Smooth muscle cell (in vitro differentiated cells): ENCODE measurements at regions not wholly inside any gene's neighbourhood (a gene's known extent, or its start where the extent isn't known, plus 50 kb on each side); places are given as distances from the start of the nearest gene placed in this dataset.

Experiments
- DNase-seq: peaks from one replicate; lab custom pipeline; 2025; ENCODE audit not compliant: unreplicated experiment; lab: John Stamatoyannopoulos, UW
- H2AFZ ChIP-seq: fragments of 200-600 bp; sonication (generic); 2 replicates; pipeline ENCODE4 v1.6.0; 2016; ENCODE audit warnings: antibody characterized with exemption, low read depth, mild to moderate bottlenecking
- H3F3A ChIP-seq: fragments of 200-600 bp; sonication (generic); 2 replicates; pipeline ENCODE4 v1.6.0; 2017; ENCODE audit warnings: antibody characterized with exemption, low read depth
- H3K27ac ChIP-seq: fragments of 200-600 bp; sonication (generic); 2 replicates; pipeline ENCODE4 v1.5.1; 2016; ENCODE audit warnings: low read depth, mild to moderate bottlenecking
- H3K27me3 ChIP-seq: fragments of 200-600 bp; sonication (generic); 2 replicates; pipeline ENCODE4 v1.6.1; 2016; ENCODE audit warnings: low read depth, mild to moderate bottlenecking
- H3K36me3 ChIP-seq: fragments of 200-600 bp; sonication (generic); 2 replicates; pipeline ENCODE4 v1.5.1; 2016; ENCODE audit warnings: low read depth
- H3K4me1 ChIP-seq: fragments of 200-600 bp; sonication (generic); 2 replicates; pipeline ENCODE4 v1.5.1; 2016; ENCODE audit warnings: low read depth
- H3K4me2 ChIP-seq: fragments of 200-600 bp; sonication (generic); 2 replicates; pipeline ENCODE4 v1.6.0; 2016; ENCODE audit warnings: mild to moderate bottlenecking
- H3K4me3 ChIP-seq: fragments of 200-600 bp; sonication (generic); 2 replicates; pipeline ENCODE4 v1.5.1; 2016; ENCODE audit warnings: mild to moderate bottlenecking
- H3K79me2 ChIP-seq: fragments of 200-600 bp; sonication (generic); 2 replicates; pipeline ENCODE4 v1.6.0; 2016; ENCODE audit warnings: low read depth, mild to moderate bottlenecking
- H3K9ac ChIP-seq: fragments of 200-600 bp; sonication (generic); 2 replicates; pipeline ENCODE4 v1.6.0; 2016; ENCODE audit warnings: low read depth
- H3K9me3 ChIP-seq: fragments of 200-600 bp; sonication (generic); replicated peaks from 2 replicates; pipeline ENCODE4 v1.5.1; 2016; ENCODE audit warnings: low read depth
- H4K20me1 ChIP-seq: fragments of 200-600 bp; sonication (generic); 2 replicates; pipeline ENCODE4 v1.6.0; 2016; ENCODE audit warnings: low read depth
- CTCF ChIP-seq: fragments of 200-600 bp; sonication (generic); IDR thresholded peaks from 2 replicates; pipeline ENCODE4 v1.5.1; 2017; ENCODE audit warnings: borderline replicate concordance, mild to moderate bottlenecking, antibody characterized with exemption; ENCODE audit not compliant: insufficient read depth, poor library complexity, severe bottlenecking
- WGBS: methylation state at CpG from one replicate; pipeline ENCODE4 v1.1.7; 2016; ENCODE audit warnings: low lambda C conversion rate; 5-methylcytosine and 5-hydroxymethylcytosine counted together

- Histone ChIP-seq H3K4me3 (no peak overlapping the region), H3K27me3 (peaks cover 4% of the 10 kb centered on the region), H3K36me3 (no peaks in the 10 kb centered on the region), H3F3A (no peaks in the 10 kb centered on the region), H3K9me3 (no peaks in the 10 kb centered on the region), H4K20me1 (no peaks in the 10 kb centered on the region), H2AFZ (no peak overlapping the region), H3K4me2 (no peak overlapping the region), H3K27ac (no peak overlapping the region), H3K9ac (no peak overlapping the region), H3K4me1 (peaks cover 8% of the 10 kb centered on the region), H3K79me2 (no peaks in the 10 kb centered on the region)
- DNase-seq, result no peak
- WGBS, result 93% methylated on average over 2 of the region's 2 CpGs
- no peak for TF ChIP-seq CTCF
These were observed 183.8 kb upstream of the EYA4 start for GRCh38 chr6:133057352-133057751.

- Histone ChIP-seq H2AFZ (no peak overlapping the region), H3K27ac (no peak overlapping the region), H3K36me3 (no peaks in the 10 kb centered on the region), H3K9me3 (no peaks in the 10 kb centered on the region), H4K20me1 (no peaks in the 10 kb centered on the region), H3K4me3 (no peak overlapping the region), H3F3A (no peaks in the 10 kb centered on the region), H3K79me2 (no peaks in the 10 kb centered on the region), H3K4me1 (no peaks in the 10 kb centered on the region), H3K4me2 (no peak overlapping the region), H3K27me3 (peaks cover 13% of the 10 kb centered on the region), H3K9ac (no peak overlapping the region)
- DNase-seq, result no peak
- WGBS, result 89% methylated on average over 4 of the region's 4 CpGs
- no peak for TF ChIP-seq CTCF
These were observed 179.1 kb upstream of the EYA4 start for GRCh38 chr6:133062077-133062476.

GRCh38 chr6:133062696-133063306 lies 178.4 kb upstream of the EYA4 start:
- no peak for TF ChIP-seq CTCF
- no peak overlapping the region for H2AFZ ChIP-seq

GRCh38 chr6:133067960-133068359 lies 173.2 kb upstream of the EYA4 start:
- 83% methylated on average over 3 of the region's 3 CpGs for WGBS

More at GRCh38 chr6:133062696-133063306, 178.4 kb upstream of the EYA4 start:
- Histone ChIP-seq H3K27me3 (peaks cover 13% of the 10 kb centered on the region), H3K36me3 (no peaks in the 10 kb centered on the region), H3K79me2 (no peaks in the 10 kb centered on the region), H3K4me1 (no peaks in the 10 kb centered on the region), H3K4me3 (no peak overlapping the region), H3K4me2 (no peak overlapping the region), H3K9ac (no peak overlapping the region), H3F3A (no peaks in the 10 kb centered on the region), H4K20me1 (no peaks in the 10 kb centered on the region), H3K9me3 (no peaks in the 10 kb centered on the region), H3K27ac (no peak overlapping the region)
- DNase-seq, result no peak
- WGBS, result 89% methylated on average over 8 of the region's 8 CpGs

More at GRCh38 chr6:133067960-133068359, 173.2 kb upstream of the EYA4 start:
- Histone ChIP-seq H3K4me1 (no peaks in the 10 kb centered on the region), H3K27ac (no peak overlapping the region), H3K79me2 (no peaks in the 10 kb centered on the region), H3K27me3 (peaks cover 7% of the 10 kb centered on the region), H3K9ac (no peak overlapping the region), H3K4me2 (no peak overlapping the region), H3K4me3 (no peak overlapping the region), H3F3A (no peaks in the 10 kb centered on the region), H2AFZ (no peak overlapping the region), H4K20me1 (no peaks in the 10 kb centered on the region), H3K9me3 (no peaks in the 10 kb centered on the region), H3K36me3 (no peaks in the 10 kb centered on the region)
- no peak for DNase-seq
- TF ChIP-seq CTCF, result no peak
